Gastroesophageal sphincter (tissue), 4 donors: ENCODE measurements at regions not wholly inside any gene's neighbourhood (a gene's known extent, or its start where the extent isn't known, plus 50 kb on each side); places are given as distances from the start of the nearest gene placed in this dataset.

Source experiments
- ATAC-seq: fragments of 150-250 bp; one replicate; pipeline ENCODE4 v1.9.1; 2016; ENCODE audit warnings: mild to moderate bottlenecking, moderate library complexity
- H3K27ac ChIP-seq, 4 donors: fragments of 200-600 bp; sonication (generic) in 3 of 4; 1 replicate in 3 of 4; 2 replicates in 1 of 4; pipeline ENCODE4 v1.5.1; 2016 to 2019
- H3K27me3 ChIP-seq: fragments of 200-600 bp; sonication (generic); one replicate; pipeline ENCODE4 v1.5.1; 2019
- H3K36me3 ChIP-seq, 2 donors: fragments of 200-600 bp; sonication (generic); one replicate each; pipeline ENCODE4 v1.5.1; 2019; ENCODE audit warnings: control low read depth in 1 of 2
- H3K4me1 ChIP-seq, 3 donors: fragments of 200-600 bp; sonication (generic); 1 replicate in 2 of 3; 2 replicates in 1 of 3; pipeline ENCODE4 v1.5.1; 2016 to 2019; ENCODE audit warnings: control low read depth in 2 of 3
- H3K4me3 ChIP-seq, 2 donors: fragments of 200-600 bp; sonication (generic); one replicate each; pipeline ENCODE4 v1.5.1; 2019; ENCODE audit warnings: mild to moderate bottlenecking in 1 of 2, moderate library complexity in 1 of 2
- H3K9me3 ChIP-seq, 3 donors: fragments of 200-600 bp; sonication (generic); one replicate each; pipeline ENCODE4 v1.5.1; 2017 to 2019; ENCODE audit warnings: control low read depth in 2 of 3
- CTCF ChIP-seq, 4 experiments: fragments of 200-600 bp in 2 of 4; fragments of 450-650 bp in 2 of 4; sonication (generic) in 1 of 4; IDR thresholded peaks; one replicate each; pipeline ENCODE4 v1.5.1; 2017 to 2019; ENCODE audit warnings: antibody characterized with exemption in 4 of 4, mild to moderate bottlenecking in 2 of 4, moderate library complexity in 2 of 4
- EP300 ChIP-seq: sonication (generic); formaldehyde crosslinking; IDR thresholded peaks from one replicate; pipeline ENCODE4 v1.6.1; 2017; ENCODE audit warnings: antibody characterized with exemption, mild to moderate bottlenecking
- POLR2A ChIP-seq, 2 donors: fragments of 450-650 bp; IDR thresholded peaks; one replicate each; pipeline ENCODE4 v1.6.1; 2017; ENCODE audit warnings: antibody characterized with exemption in 2 of 2, mild to moderate bottlenecking in 2 of 2, moderate library complexity in 1 of 2
- POLR2AphosphoS5 ChIP-seq: sonication (generic); formaldehyde crosslinking; IDR thresholded peaks from one replicate; pipeline ENCODE4 v1.6.1; 2017; ENCODE audit warnings: antibody characterized with exemption
- WGBS, 2 donors: methylation state at CpG; one replicate each; pipeline ENCODE4 v1.1.5; 2018; ENCODE audit warnings: low coverage in 1 of 2; 5-methylcytosine and 5-hydroxymethylcytosine counted together

GRCh38 chrX:42129022-42129940 lies 205.9 kb upstream of the CASK start:
- Histone ChIP-seq H3K27me3 (no peaks in the 10 kb centered on the region), H3K4me1 (no peaks in the 10 kb centered on the region)
- no peak for TF ChIP-seq EP300
- TF ChIP-seq POLR2AphosphoS5, result no peak
- no peak for TF ChIP-seq POLR2A (IDR thresholded peaks at IDR 0.05)
- TF ChIP-seq CTCF (IDR thresholded peaks at IDR 0.05), result no peak

DNA sequence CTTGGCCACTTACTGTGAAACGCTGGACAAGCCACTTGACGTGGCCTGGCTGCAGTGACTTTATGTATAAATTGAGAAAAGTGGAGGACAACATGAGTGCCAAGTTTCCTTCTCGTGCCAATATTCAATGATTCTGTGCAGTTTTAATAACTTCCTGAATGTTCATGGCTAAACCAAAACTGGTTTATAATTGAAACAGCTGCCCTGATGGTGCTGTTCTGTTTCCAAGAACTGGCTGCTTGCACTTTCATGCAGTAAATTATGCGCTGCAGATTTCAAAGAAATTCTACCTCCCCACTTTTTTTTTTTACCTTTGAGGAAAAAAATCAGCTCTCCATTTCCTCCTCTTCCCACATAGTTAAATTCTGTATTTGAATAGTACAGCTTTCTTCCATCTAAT lies 205.2 kb upstream of the CASK start:
- no peak overlapping the region for H3K4me3 ChIP-seq
- H3K9me3 ChIP-seq, result no peaks in the 10 kb centered on the region
- no peaks in the 10 kb centered on the region for H3K4me1 ChIP-seq
- no peak for TF ChIP-seq CTCF (IDR thresholded peaks at IDR 0.05)
- no peak for TF ChIP-seq POLR2AphosphoS5
- TF ChIP-seq EP300, result no peak
- no peak for TF ChIP-seq POLR2A (IDR thresholded peaks at IDR 0.05)
- H3K36me3 ChIP-seq, result no peaks in the 10 kb centered on the region
- no peak overlapping the region for H3K27ac ChIP-seq
- H3K27me3 ChIP-seq, result no peaks in the 10 kb centered on the region
- no peak for ATAC-seq
- 43 to 76% methylated on average over 3 of the region's 4 CpGs for WGBS, 2 donors

More at GRCh38 chrX:42129022-42129940, 205.9 kb upstream of the CASK start:
- H3K9me3 ChIP-seq, result no peaks in the 10 kb centered on the region
- no peak for ATAC-seq
- H3K36me3 ChIP-seq, result no peaks in the 10 kb centered on the region
- no peak overlapping the region for H3K27ac ChIP-seq
- WGBS, 2 donors, result 77 to 100% methylated on average over 2 to 3 of the region's 3 CpGs
- no peak overlapping the region for H3K4me3 ChIP-seq

DNA sequence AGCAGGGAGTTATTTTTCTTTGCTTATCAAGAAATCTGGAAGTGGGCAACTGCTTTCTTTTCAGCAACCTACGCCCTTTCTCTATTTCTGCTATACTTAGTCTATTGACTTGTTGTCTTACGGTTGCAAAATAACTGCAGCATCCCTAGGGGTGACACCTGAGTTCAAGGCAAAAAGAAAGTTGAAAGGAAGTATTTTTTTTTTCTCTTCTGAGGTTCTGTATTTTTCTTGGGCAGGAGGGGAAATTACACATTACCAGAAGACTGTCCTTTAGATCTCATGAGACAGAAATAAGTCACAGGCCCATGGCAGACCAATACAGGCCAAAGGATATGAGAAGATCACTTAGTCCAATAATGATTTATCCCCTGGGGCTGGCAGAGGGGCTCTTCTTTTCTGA lies 204.7 kb upstream of the CASK start:
- TF ChIP-seq EP300 (no peak), POLR2A (IDR thresholded peaks at IDR 0.05) (no peak), CTCF (IDR thresholded peaks at IDR 0.05) (no peak), POLR2AphosphoS5 (no peak)
- no peaks in the 10 kb centered on the region for H3K36me3 ChIP-seq
- H3K9me3 ChIP-seq, result no peaks in the 10 kb centered on the region
- no peaks in the 10 kb centered on the region for H3K4me1 ChIP-seq
- H3K27me3 ChIP-seq, result no peaks in the 10 kb centered on the region
- H3K4me3 ChIP-seq, result no peak overlapping the region
- ATAC-seq, result no peak
- WGBS, 2 donors, result 80 to 95% methylated on average over 1 to 2 of the region's 2 CpGs
- H3K27ac ChIP-seq, result no peak overlapping the region

- Histone ChIP-seq H3K4me3 (no peak overlapping the region), H3K27me3 (no peaks in the 10 kb centered on the region), H3K27ac (no peak overlapping the region), H3K9me3 (no peaks in the 10 kb centered on the region), H3K36me3 (no peaks in the 10 kb centered on the region), H3K4me1 (no peaks in the 10 kb centered on the region)
- no peak for ATAC-seq
- 43 to 50% methylated on average over 1 of the region's 1 CpG for WGBS, 2 donors
- TF ChIP-seq EP300 (no peak), CTCF (IDR thresholded peaks at IDR 0.05) (no peak), POLR2A (IDR thresholded peaks at IDR 0.05) (no peak), POLR2AphosphoS5 (no peak)
These were observed 204.2 kb upstream of the CASK start for GRCh38 chrX:42127563-42127962.

GRCh38 chrX:42123369-42123768 lies 200.0 kb upstream of the CASK start:
- WGBS, 2 donors, result 78 to 93% methylated on average over 3 of the region's 4 CpGs
- Histone ChIP-seq H3K27me3 (no peaks in the 10 kb centered on the region), H3K27ac (no peak overlapping the region), H3K9me3 (no peaks in the 10 kb centered on the region), H3K4me3 (no peak overlapping the region), H3K36me3 (no peaks in the 10 kb centered on the region), H3K4me1 (no peaks in the 10 kb centered on the region)
- ATAC-seq, result no peak
- TF ChIP-seq CTCF (IDR thresholded peaks at IDR 0.05), result no peak
- no peak for TF ChIP-seq POLR2A (IDR thresholded peaks at IDR 0.05)
- no peak for TF ChIP-seq POLR2AphosphoS5
- TF ChIP-seq EP300, result no peak
